ENCODE measurements at regions not wholly inside any gene's neighbourhood (a gene's known extent, or its start where the extent isn't known, plus 50 kb on each side); places are given as distances from the start of the nearest gene placed in this dataset.

- peaks cover 35% of the 10 kb centered on the region for H3K4me1 Mint-ChIP-seq
- H2AFZ ChIP-seq, result no peak overlapping the region
Observed at GRCh38 chr6:166004876-166005275, 162.8 kb downstream of the TBXT start.

More at GRCh38 chr6:166004876-166005275, 162.8 kb downstream of the TBXT start:
- Mint-ChIP-seq H3K36me3 (ENCODE audit: low read depth) (peaks cover 4% of the 10 kb centered on the region), H3K27ac (no peak overlapping the region), H3K27me3 (ENCODE audit: insufficient read depth, low read depth, poor library complexity) (peaks cover 73% of the 10 kb centered on the region), H3K4me3 (peak overlapping the region; percentile 55; the same call in 1 of the 3 replicates), H3K9me3 (peaks cover 4% of the 10 kb centered on the region; the same call in 2 of the 3 replicates)
- peaks cover 8% of the 10 kb centered on the region; the same call in 1 of the 2 replicates for H4K20me1 ChIP-seq (replicated peaks; ENCODE audit: insufficient read depth)
- DNase-seq (ENCODE audit: low spot score), result no peak
- H3K4me3 ChIP-seq, result no peak overlapping the region; the same call in 1 of the 2 replicates
- no peaks in the 10 kb centered on the region for H3F3A ChIP-seq (replicated peaks; ENCODE audit: low read depth)
- H3K27ac ChIP-seq (ENCODE audit: low read depth), result no peak overlapping the region
- no peak for TF ChIP-seq JUNB (IDR thresholded peaks at IDR 0.05; ENCODE audit: unreplicated experiment)
- no peak for TF ChIP-seq ETS1 (IDR thresholded peaks at IDR 0.05)
- no peak for TF ChIP-seq STAT1 (IDR thresholded peaks at IDR 0.05; ENCODE audit: unreplicated experiment)
- no peak for TF ChIP-seq EZH2 (IDR thresholded peaks at IDR 0.05; ENCODE audit: low read depth, unreplicated experiment)
- no peak for TF ChIP-seq REST (IDR thresholded peaks at IDR 0.05; ENCODE audit: unreplicated experiment)
- TF ChIP-seq NANOG (IDR thresholded peaks at IDR 0.05; ENCODE audit: borderline replicate concordance), result no peak
- no peak for TF ChIP-seq POLR2AphosphoS5 (IDR thresholded peaks at IDR 0.05; ENCODE audit: low read depth)
- TF ChIP-seq ZNF114 (CRISPR knock-in tag; IDR thresholded peaks at IDR 0.05), result no peak
- no peak for TF ChIP-seq CTCF (conservative IDR thresholded peaks at IDR 0.05; ENCODE audit: low read depth in 2 of 2)
- TF ChIP-seq ZNF331 (CRISPR knock-in tag; IDR thresholded peaks at IDR 0.05; ENCODE audit: low read depth), result no peak
- no peak for TF ChIP-seq EZH2phosphoT487 (IDR thresholded peaks at IDR 0.05; ENCODE audit: unreplicated experiment)
- no peaks in the 10 kb centered on the region for H3K79me2 ChIP-seq (replicated peaks; ENCODE audit: insufficient read depth)
- H3K4me1 ChIP-seq (ENCODE audit: insufficient read depth), result peaks cover 29% of the 10 kb centered on the region
- H3K9me2 ChIP-seq (ENCODE audit: insufficient read depth), result no peaks in the 10 kb centered on the region
- H3K27me3 ChIP-seq (ENCODE audit: insufficient read depth), result peaks cover 88% of the 10 kb centered on the region
- no peak for ATAC-seq
- H3K4me2 ChIP-seq, result no peak overlapping the region
- no peaks in the 10 kb centered on the region for H3K36me3 ChIP-seq (ENCODE audit: insufficient read depth)

All from GM23338 (cell line).